G401 (cell line): ENCODE measurements at regions not wholly inside any gene's neighbourhood (a gene's known extent, or its start where the extent isn't known, plus 50 kb on each side); places are given as distances from the start of the nearest gene placed in this dataset.
A peak's percentile ranks its signal among the peaks of the same experiment; 100 is the strongest.

ENCODE experiments used
- DNase-seq: peaks from one replicate; pipeline ENCODE4 v3.0.0-alpha.2; 2015; ENCODE audit warnings: low spot score
- in situ Hi-C: cut with HindIII; loops from 2 replicates; pipeline ENCODE4 v1.10.0; 2016; ENCODE audit warnings: low sequenced_read_pairs, mixed read lengths

DNA sequence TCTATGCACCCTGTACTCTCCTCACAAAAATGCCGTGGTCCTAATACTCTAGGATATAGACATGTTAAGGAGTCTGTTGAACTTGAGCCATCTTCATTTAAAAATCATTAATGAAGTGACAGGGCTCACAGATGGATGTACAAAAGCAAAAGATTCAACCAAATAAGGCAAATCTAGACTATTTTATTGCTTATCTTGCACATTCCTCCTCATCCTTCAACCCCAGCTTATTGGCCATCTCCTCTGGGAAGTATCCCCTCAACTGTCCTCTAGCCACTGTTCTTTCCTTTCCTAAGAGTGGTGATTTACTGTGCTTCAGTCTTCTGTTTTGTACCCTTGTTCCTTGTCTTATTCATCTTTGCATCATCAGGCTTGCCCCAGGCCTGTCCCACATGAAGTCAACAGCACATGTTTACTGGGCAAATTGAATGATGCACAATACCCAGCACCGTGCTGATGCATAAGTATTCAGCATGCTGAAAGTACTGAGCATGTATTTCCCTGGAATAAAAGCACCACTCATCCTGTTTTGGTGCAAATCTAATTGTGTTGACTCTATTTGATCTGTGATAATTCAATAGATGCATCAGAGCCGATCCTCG lies 287.3 kb upstream of the CLNK start:
- in situ Hi-C loops, result no loop called here
- DNase-seq, result no peak

DNA sequence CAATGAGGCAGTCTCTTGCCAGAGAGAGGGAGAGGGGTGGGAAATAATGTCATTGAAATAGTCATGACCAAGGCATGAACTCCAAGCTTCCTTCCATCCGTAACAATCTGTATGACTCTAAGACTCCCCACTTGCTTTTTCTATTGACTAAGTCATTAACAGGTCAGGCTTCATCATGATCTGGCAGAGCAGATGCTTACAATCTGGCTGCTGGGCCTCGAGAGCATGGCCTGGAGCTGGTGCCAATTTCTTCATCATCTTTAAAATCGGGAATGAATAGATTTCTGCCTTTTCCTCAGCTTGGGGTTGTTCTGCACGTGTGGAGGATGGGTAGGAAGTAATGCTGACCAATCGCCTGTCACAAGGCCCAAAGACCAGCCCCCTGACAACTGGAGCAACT lies 280.6 kb upstream of the CLNK start:
- in situ Hi-C loops, result no loop called here
- DNase-seq, result peak; percentile 21

DNA sequence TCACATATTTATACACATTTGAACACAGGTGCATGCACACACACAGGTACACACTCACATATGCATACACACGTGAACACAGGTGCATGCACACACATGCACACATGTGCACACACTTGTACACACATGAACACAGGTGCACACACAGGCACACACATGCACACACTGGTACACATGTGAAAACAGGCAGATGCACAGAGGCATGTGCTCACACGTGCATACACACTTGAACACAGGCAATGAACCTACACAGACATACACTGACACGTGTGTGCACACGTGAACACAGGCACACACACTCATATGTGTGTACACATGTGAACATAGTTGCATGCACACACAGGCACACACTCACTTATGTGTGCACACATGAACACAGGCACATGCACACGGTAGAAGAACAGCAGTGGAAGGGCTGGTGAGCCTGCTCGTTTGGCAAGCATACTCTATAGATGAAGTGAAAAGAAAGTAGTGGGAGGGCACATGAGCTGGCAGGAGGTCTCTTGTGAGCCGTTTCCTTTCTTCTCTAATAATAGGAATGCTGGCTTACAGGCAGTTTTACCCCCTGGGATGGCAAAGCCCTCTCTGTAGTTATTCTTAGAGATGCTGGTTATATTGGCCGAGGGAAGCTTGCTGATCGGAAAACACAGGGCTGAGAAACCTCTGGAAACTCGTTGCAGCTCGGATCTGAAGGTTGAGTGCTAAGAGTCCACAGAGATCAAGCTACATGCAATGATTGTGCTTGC lies 279.6 kb upstream of the CLNK start:
- DNase-seq, result no peak

DNA sequence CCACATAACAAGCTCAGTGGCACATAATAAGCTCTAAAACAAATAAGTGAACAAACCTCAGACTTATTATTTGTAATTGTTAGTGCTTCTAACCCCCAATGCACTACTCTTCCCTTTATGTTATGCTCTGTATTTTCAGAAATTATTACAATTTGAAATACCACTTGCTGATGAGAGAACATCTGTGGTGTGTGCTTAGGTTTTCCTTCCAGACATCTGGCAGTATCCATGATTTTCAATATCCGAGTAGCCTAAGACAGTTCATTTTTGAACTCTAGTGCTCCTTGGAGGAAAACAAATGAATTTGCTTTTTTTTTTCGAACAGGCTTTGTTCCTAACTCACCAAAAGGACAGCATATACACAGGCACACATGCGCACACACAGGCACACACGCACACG lies 278.7 kb upstream of the CLNK start:
- DNase-seq, result no peak
- in situ Hi-C loops, result no loop called here

More for the DNA sequence above, 279.6 kb upstream of the CLNK start:
- in situ Hi-C loops, result no loop called here

DNA sequence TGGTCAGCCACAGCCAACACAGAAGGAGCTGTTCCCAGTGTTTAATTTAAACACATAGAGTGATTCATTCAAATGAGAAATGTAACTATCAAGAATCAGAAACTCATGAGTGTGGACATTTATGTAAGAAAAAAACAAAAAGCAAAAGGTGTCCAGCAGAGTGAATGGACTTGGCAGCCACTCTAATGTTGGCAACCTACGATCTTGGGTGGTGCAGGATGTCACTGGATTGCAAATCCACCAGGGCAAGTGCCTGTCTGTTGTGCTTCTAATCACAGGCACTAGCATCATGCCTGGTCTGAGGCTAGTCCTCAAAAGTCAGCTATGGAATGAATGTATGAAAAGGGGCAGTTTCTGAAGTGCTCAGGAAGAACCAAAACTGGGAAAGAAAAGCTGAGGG lies 277.7 kb upstream of the CLNK start:
- DNase-seq, result peak; percentile 76
- in situ Hi-C loops, result no loop called here

DNA sequence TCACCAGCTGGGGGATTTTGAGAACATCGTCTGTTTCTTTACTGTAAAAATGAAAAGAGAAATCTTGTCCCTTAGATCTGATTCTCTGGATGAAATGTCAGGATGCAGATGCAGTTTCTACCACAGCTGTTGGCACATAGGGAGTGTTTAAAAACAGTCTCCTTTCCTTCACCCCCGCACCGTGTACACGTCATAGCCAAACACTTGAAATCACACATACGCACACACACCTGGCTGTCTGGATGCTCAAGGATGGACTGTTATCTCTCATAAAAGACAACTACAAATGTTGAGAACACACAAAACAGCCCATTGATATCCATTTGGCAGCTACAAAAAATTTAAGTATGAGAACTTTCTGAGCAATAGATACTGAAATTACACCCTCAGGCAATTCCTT lies 275.8 kb upstream of the CLNK start:
- in situ Hi-C loops, result no loop called here
- DNase-seq, result no peak

DNA sequence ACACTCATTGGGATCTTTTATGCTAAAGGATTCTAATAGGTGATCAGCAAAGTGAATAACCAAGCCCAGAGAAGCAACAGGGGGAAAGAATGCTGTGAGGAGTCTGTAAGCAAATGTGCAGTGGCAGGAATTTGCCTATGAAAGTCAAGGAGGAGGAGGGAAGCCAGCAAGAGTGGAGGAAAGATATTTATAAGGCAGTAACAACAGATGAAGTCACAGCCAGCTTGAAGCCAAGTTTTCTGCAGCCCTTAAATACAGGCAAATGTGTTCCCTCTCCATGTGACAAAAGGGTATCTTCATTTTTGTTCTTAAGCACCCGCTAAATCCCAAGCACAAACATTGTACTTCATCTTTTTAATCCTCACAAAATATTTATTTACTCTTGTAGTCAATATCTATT lies 275.0 kb upstream of the CLNK start:
- in situ Hi-C loops, result no loop called here
- DNase-seq, result no peak

DNA sequence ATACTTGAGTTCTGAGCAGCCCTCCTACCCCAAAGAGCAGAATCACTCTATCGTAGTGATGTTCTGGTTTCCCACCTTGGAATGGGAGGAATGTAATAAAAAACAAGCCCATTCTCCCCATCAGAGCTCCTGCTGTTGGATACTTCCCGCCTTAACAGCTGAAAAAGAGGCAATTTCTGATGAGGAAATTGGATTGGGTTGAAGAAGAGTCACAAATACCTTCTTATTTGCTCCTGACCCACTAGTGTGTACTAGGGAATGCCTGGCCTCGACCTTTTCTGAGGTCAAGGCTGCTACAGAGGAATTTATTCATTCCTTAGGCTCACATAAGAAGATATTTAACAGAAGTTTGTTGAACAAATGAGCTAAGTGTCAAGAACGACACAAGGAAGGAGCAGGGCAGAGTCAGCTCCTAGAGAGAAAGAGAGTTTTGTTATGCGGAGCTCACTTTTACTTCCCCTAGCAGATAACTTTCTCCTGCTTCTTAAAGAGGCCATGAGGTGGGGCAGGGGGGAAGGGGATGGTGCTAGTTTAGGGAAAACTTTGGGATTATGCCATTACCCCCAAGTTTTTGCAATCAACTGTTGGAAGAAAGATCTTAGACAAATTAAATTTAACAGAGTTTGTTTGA lies 273.8 kb upstream of the CLNK start:
- in situ Hi-C loops, result no loop called here
- DNase-seq, result no peak

DNA sequence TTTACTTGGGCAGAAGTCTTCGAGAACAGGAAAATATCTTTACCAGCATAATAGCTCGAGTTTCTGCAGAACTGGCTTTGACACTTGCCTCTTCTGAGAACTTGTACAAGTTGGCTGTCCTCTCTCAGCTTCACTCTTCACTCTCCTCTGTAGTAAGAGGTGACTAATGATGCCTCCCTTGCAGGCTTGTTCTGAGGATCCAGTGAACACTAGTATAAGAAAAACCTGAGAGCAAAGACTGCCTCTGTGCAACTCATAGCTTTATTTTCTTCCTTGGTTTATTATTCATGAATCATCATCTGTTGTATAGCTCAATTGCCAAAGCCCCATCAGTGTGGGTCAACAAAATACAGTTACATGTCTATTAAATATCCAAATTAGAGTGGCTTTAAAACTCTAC lies 266.7 kb upstream of the CLNK start:
- in situ Hi-C loops, result no loop called here
- no peak for DNase-seq

DNA sequence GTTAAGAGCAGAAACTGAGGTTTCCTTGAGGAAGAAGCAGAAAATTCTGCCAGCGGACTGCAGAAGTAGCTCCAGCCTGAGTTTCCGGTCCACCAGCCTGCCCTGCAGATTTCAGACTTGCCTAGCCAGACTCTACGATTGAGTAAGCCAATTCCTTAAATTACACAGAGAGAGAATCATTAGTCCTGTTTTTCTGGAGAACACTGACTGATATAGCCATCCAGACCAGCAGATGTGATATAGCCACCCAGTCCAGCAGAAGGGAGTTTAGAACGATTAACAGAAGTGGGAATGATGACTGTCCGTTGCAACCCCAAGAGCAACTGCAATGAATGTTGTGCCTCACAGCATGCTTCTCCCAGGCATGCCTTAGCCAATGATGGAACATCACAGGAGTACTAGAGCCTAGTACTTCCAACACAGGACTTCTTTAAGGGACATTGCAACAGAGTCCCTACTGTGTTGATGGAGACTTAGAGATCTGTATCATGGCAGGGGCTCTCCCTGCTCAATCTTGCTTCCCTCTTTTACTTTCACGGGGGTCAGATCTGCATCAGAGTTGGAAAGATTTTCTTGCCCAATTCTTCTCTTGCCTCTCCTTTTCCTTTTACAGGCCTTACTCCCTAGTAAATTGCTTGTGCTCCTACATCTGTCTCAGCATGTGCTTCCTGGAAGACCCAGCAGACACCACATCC lies 264.6 kb upstream of the CLNK start:
- in situ Hi-C loops, result no loop called here
- DNase-seq, result no peak

DNA sequence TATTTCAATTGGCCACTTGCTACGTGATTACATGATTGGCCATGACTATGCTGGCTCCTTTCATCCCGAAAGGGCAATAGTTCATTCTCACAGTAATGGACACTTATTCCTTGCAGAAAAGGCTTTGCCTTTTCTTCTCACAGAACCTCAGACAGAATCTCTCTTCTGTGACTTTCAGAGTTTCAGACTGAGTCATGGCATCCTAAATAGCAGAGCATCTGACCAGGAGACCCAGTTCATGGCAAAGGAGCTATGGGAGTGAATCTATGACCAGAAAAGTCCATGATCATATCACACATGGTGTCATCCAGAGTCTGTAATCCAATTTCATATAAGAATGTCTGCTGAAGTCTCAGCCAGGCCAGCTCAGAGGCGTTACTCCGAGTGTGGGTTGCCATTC lies 263.3 kb upstream of the CLNK start:
- in situ Hi-C loops, result no loop called here
- no peak for DNase-seq

DNA sequence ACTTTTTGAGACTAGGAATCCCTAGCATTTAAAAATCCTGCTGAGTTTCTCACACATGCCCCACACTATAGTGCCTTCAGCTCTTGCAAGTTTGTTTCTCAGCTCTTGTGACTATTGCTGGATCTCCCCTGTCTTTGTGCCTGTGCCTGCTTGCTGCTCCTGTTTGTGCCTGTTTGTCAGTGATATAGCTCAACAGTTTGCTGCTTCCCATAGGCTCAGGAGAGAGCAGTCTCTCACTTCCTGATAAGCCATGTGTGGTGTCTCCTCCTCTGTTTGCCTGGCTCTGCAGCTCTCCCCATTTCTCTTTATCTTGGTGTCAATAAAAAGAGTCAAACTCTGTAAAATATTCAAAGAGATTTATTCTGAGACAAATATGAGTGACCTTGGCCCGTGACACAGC lies 259.8 kb upstream of the CLNK start:
- in situ Hi-C loops, result no loop called here
- no peak for DNase-seq

DNA sequence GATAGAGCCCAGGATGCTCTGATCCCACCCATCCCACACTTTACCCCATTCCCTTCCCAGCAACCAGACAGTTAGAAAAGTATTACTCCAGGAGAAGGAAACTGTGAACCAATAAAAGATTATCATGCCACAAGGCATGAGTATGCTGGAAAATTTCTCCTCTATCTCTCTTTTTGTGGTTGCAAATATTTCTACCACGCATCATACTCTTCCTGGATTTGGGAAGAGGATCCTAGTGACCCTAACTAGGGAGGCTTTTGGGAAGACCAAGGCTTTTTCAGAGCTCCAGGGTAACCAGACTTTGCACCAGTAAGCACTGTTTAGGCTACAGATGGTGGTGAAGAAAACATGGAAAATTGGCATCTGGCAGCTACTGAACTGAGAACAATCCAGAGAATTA lies 257.6 kb upstream of the CLNK start:
- no peak for DNase-seq
- in situ Hi-C loops, result no loop called here

DNA sequence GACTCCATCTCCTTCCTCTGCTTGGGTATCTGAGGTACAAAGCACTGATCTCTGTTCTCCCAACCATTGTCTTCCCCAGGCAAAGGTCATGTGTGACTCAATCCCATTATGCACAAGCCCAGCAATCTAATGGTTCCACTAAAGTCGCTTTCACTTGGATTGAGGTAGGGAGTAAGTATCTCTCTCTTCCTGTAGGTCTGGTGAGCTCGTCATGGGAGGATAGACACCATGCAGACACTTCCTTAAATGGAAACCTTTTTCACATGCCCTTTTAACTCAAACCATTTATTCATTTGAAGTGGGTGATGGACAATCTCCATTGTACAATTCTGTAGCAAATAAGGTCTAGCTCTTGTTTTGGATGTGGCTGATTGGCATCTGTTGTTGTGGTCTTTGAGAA lies 245.2 kb upstream of the CLNK start:
- in situ Hi-C loops, result no loop called here
- DNase-seq, result no peak

DNA sequence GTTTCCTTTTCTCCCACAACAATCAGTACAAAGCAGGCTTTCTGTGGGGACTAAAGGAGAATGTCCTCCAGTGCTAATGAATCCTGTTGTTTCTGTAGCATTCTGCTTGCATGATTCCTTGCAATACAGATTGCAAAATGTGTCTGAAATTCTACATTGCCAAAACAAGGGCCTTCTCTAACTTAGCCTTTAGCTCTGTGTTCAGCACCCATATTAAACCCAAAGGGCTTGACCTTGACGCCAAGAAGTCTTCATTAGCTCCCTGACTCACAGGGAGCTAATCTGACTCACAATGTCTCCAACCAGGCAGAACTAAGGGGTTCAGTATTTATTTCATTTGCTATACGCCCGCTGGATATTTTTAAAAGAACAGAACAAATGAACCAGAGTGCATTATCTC lies 241.4 kb upstream of the CLNK start:
- DNase-seq, result peak; percentile 32
- in situ Hi-C loops, result no loop called here

DNA sequence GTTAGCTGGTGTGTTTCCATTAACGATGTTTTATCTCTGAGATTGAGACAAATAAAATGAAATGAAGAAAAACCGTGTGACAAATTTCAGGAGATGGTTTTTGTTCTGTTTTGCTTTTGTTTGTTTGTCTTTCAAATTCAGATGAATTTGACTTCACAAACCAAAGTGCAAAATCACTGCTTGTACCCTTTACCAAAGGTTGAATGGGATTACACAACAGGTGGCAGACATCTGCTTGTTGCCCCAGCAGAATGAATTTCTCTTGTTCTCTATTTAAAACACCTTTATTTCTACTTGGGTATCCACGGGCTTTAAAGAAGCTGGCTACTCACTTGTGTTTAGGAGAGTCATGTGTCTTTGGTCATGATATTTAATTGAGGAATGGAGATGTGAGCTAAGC lies 239.7 kb upstream of the CLNK start:
- no peak for DNase-seq
- in situ Hi-C loops, result no loop called here

DNA sequence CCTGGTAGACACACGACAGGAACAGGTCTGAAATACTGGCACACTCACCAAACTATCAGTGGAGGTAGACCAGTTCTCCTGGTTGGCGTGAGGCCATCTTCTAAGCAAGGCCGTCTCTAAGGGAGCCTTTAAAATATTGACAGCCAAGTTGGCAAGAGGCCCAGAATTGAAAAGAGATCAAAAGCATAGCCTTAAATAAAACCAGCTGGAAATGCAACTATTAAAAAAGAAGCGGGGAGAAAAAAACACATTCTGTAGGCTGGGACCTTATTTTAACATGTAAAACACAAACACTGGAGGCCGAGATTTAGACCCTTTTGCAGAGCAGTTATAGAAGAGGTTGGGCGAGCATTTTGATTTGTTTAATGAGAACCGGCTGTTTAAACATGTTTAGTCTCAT lies 233.0 kb upstream of the CLNK start:
- DNase-seq, result no peak
- in situ Hi-C loops, result no loop called here

DNA sequence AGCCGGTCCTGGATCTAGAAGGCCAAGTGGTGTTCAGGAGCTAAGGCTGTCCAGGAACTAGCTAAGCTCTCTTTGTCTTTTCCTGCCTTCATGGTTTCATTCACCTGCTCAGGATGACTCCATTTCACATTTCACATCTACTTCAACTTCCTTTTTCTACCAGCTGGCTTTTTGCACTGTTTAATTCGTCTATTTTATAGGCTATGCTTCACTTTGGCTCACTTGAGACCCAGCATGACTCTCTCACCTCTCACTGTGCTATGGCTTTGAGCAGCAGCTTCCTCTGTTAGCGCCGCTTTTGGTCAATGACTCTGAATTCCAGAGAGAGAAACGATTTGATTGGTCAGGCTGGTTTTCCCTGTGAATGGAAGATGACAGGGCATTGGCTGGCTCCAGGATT lies 213.5 kb upstream of the CLNK start:
- in situ Hi-C loops, result no loop called here

DNA sequence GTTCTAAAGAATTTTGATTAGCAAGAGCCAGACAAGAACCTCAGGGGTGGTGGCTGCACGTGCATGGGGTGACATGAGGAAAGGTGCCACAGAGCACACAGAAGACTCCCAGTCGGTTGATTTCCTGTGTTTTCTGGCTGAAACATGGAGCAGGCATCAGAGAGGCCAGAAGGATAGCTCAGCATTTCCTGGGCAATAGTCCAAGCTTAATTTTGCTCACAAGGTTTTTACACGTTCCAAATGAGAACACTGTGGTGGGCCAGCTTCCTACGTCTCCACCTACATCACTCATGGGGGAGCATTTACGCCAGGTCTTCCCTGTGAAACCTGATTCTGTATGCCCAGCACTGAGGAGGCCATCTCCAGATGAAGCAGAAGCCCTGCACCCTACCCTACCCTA lies 212.5 kb upstream of the CLNK start:
- in situ Hi-C loops, result no loop called here
- DNase-seq, result peak; percentile 99

More for the DNA sequence above, 213.5 kb upstream of the CLNK start:
- DNase-seq, result peak; percentile 5

DNA sequence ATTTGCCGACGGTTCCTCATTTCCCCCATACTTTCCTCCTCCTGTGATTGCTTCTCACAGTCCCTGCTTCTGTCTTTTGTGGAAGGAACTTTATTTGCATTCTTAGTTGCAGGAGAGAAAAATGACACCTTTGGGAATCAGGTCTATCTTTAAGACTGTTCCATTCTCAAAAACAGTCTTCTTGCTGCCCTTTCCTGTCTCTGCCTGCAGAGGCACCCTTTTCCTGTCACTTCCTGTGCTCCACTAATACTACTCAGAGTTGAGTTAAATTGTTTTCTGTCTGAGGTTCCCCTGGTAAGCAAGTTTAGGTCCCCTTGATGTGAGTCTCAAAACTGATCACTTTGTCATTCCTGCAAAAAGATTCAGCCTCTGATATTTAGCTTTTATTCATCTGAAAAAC lies 208.8 kb upstream of the CLNK start:
- in situ Hi-C loops, result no loop called here
- peak; percentile 36 for DNase-seq
